OCI-LY1 (cell line): ENCODE measurements at regions not wholly inside any gene's neighbourhood (a gene's known extent, or its start where the extent isn't known, plus 50 kb on each side); places are given as distances from the start of the nearest gene placed in this dataset.

Experiments
- H2AFZ ChIP-seq: fragments of 200-600 bp; sonication (generic), shearing (Covaris generic); 2 replicates; pipeline ENCODE4 v1.6.0; 2014; ENCODE audit warnings: antibody characterized with exemption, mild to moderate bottlenecking, low read length
- H3F3A ChIP-seq: fragments of 200-600 bp; sonication (generic), shearing (Covaris generic); 2 replicates; pipeline ENCODE4 v1.6.0; 2014; ENCODE audit warnings: mild to moderate bottlenecking, antibody characterized with exemption, low read length, moderate library complexity; ENCODE audit not compliant: insufficient read depth
- H3K27ac ChIP-seq: fragments of 200-600 bp; sonication (generic); 2 replicates; pipeline ENCODE4 v1.5.1; 2014; ENCODE audit warnings: low read length, mixed run types, mild to moderate bottlenecking, low read depth; ENCODE audit not compliant: poor library complexity, severe bottlenecking
- H3K27me3 ChIP-seq: fragments of 200-600 bp; sonication (generic); 2 replicates; pipeline ENCODE4 v1.6.0; 2014; ENCODE audit warnings: antibody characterized with exemption, mild to moderate bottlenecking, low read length, moderate library complexity; ENCODE audit not compliant: insufficient read depth
- H3K36me3 ChIP-seq: fragments of 200-600 bp; sonication (generic); 2 replicates; pipeline ENCODE4 v1.6.1; 2014; ENCODE audit warnings: mild to moderate bottlenecking, antibody characterized with exemption, low read length, moderate library complexity, mixed read lengths; ENCODE audit not compliant: insufficient read depth
- H3K4me1 ChIP-seq: fragments of 200-600 bp; sonication (generic); 2 replicates; pipeline ENCODE4 v1.5.1; 2014; ENCODE audit warnings: mild to moderate bottlenecking, low read length, moderate library complexity; ENCODE audit not compliant: insufficient read depth, severe bottlenecking
- H3K4me2 ChIP-seq: fragments of 200-600 bp; sonication (generic), shearing (Covaris generic); 2 replicates; pipeline ENCODE4 v1.6.1; 2014; ENCODE audit warnings: low read length
- H3K4me3 ChIP-seq: fragments of 200-600 bp; sonication (generic); 2 replicates; pipeline ENCODE4 v1.5.1; 2014; ENCODE audit warnings: low read length, low read depth, mild to moderate bottlenecking, mixed read lengths; ENCODE audit not compliant: poor library complexity, severe bottlenecking
- H3K79me2 ChIP-seq: fragments of 200-600 bp; shearing (Covaris generic); 2 replicates; pipeline ENCODE4 v1.6.1; 2016; ENCODE audit warnings: mixed run types, low read length, mixed read lengths; ENCODE audit not compliant: insufficient read depth
- H3K9ac ChIP-seq: fragments of 200-600 bp; sonication (generic), shearing (Covaris generic); 2 replicates; pipeline ENCODE4 v1.6.1; 2014; ENCODE audit warnings: mild to moderate bottlenecking, low read length, mixed read lengths
- H3K9me2 ChIP-seq: fragments of 200-600 bp; sonication (generic), shearing (Covaris generic); 2 replicates; pipeline ENCODE4 v1.6.1; 2014; ENCODE audit warnings: low read depth, mild to moderate bottlenecking, low read length, mixed read lengths
- H3K9me3 ChIP-seq: fragments of 200-600 bp; shearing (Covaris generic); 2 replicates; pipeline ENCODE4 v1.6.1; 2014; ENCODE audit warnings: low read length, mixed read lengths
- H4K20me1 ChIP-seq: fragments of 200-600 bp; sonication (generic), shearing (Covaris generic); 2 replicates; pipeline ENCODE4 v1.6.0; 2016; ENCODE audit warnings: mild to moderate bottlenecking, low read length; ENCODE audit not compliant: insufficient read depth
- CTCF ChIP-seq: fragments of 200-600 bp; sonication (generic), shearing (Covaris generic); IDR thresholded peaks from 2 replicates; pipeline ENCODE4 v1.5.1; 2017; ENCODE audit warnings: mild to moderate bottlenecking, antibody characterized with exemption, low read length, moderate library complexity, mixed read lengths
- EZH2 ChIP-seq: fragments of 200-600 bp; sonication (generic), shearing (Covaris generic); IDR thresholded peaks from 2 replicates; pipeline ENCODE4 v1.8.0; 2017; ENCODE audit warnings: borderline replicate concordance, mixed run types, mild to moderate bottlenecking, antibody characterized with exemption, low read length, moderate library complexity, mixed read lengths

DNA sequence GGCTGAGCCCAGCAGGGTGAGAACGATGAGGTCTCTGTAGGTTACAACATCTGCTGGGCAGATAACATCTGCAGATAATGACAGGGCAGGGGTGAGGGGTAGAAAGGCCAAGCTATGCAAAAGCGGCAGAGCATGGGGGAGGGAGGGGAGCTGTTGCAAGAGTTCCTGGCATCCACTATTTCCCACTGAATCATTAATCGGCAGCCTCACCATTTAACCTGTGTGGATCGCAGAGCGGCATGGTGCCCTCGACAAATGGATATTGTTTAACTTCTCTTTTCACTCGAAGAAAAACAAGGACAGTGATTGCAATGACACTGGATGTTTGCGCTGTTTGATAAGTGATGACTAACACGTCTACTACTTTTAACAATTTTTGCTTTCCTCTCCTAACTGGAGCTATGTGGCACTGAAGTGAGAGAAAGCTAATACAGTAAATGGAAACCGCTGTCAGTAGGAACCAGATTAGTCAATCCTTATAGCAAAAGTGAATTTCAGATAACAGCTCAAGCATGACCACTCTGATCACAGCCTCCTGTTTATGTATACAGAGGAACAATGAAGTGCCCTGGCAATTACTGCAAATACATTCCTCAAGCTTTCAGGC lies 381.5 kb downstream of the TFAP2A start:
- Histone ChIP-seq H3K9ac (no peak overlapping the region), H3K9me2 (no peaks in the 10 kb centered on the region), H3K4me2 (no peak overlapping the region), H3K4me3 (no peak overlapping the region), H3K27me3 (no peaks in the 10 kb centered on the region), H3K79me2 (no peaks in the 10 kb centered on the region), H3K9me3 (no peaks in the 10 kb centered on the region), H4K20me1 (no peaks in the 10 kb centered on the region), H2AFZ (no peak overlapping the region), H3K4me1 (no peaks in the 10 kb centered on the region), H3K27ac (no peak overlapping the region), H3F3A (no peaks in the 10 kb centered on the region), H3K36me3 (no peaks in the 10 kb centered on the region)
- no peak for TF ChIP-seq CTCF
- no peak for TF ChIP-seq EZH2

DNA sequence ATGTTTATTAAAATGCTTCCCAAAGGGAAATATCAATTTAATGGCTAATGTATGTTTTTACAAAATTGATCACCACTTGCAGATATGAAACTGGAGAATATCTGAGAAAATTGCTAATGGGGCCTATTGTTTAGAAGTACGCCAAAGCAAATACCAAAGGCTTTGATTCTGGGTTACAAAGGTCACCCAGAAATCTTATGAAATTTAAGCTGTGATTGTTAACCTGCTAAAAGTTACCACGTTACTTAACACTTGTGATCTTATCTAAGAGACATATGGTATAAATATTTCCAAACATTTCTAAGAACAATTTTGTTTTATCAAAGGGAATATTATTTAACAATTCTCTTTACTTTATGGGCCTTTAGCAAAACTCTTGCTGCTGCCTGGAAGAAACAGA lies 383.3 kb downstream of the TFAP2A start:
- Histone ChIP-seq H3K9me3 (no peaks in the 10 kb centered on the region), H4K20me1 (no peaks in the 10 kb centered on the region), H3F3A (no peaks in the 10 kb centered on the region), H3K9ac (no peak overlapping the region), H3K4me2 (no peak overlapping the region), H3K4me3 (no peak overlapping the region), H3K36me3 (no peaks in the 10 kb centered on the region), H3K79me2 (no peaks in the 10 kb centered on the region), H3K9me2 (no peaks in the 10 kb centered on the region), H3K27ac (no peak overlapping the region), H2AFZ (no peak overlapping the region), H3K27me3 (no peaks in the 10 kb centered on the region), H3K4me1 (no peaks in the 10 kb centered on the region)
- TF ChIP-seq EZH2: no peak
- TF ChIP-seq CTCF: no peak

DNA sequence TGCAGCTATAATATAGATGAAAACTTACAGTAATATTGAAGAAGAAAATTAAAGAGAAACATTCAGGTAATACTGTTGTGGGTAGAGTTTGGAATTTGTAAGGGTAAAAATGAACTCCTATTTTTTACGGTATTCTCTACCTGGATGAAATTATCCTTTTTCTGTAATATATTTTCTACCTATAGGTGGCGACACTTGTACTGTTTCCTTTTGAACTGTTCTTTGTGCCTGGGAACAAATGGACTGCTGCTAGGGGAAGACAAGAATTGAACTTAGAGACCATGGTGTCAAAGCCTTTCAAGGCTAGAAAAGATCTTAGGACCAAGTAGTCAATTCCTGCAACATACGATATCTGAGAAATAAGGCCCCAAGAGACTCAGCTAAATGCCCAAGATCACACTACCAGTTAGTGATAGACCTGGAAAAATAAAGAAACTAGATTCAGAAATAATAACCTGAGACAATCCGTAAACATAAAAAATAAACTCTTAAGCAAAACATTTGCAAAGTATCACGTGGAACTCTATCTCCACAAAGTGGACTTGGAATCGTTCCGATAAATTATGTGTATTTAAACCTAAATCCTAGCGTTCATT lies 383.8 kb downstream of the TFAP2A start:
- no peak overlapping the region for H3K9ac ChIP-seq
- H3K36me3 ChIP-seq: no peaks in the 10 kb centered on the region
- no peaks in the 10 kb centered on the region for H3K79me2 ChIP-seq
- no peaks in the 10 kb centered on the region for H4K20me1 ChIP-seq
- H3K27me3 ChIP-seq: no peaks in the 10 kb centered on the region
- H3K9me3 ChIP-seq: no peaks in the 10 kb centered on the region
- H3K4me2 ChIP-seq: no peak overlapping the region
- H3K4me3 ChIP-seq: no peak overlapping the region
- peak; percentile 67 for TF ChIP-seq CTCF
- TF ChIP-seq EZH2: no peak
- H3F3A ChIP-seq: no peaks in the 10 kb centered on the region
- H3K4me1 ChIP-seq: no peaks in the 10 kb centered on the region
- no peaks in the 10 kb centered on the region for H3K9me2 ChIP-seq
- H2AFZ ChIP-seq: no peak overlapping the region
- H3K27ac ChIP-seq: no peak overlapping the region
